Right lobe of liver (tissue), 6 donors: ENCODE measurements at regions not wholly inside any gene's neighbourhood (a gene's known extent, or its start where the extent isn't known, plus 50 kb on each side); places are given as distances from the start of the nearest gene placed in this dataset.
"Not testable (repeated sequence)": the region's sequence is repeated elsewhere in the genome, so short reads cannot be mapped to it uniquely, and the experiment has no call there.

Source experiments
- ATAC-seq, 4 donors: fragments of 200-7000 bp; cut with Tn5 transposase; one replicate each; pipeline ENCODE4 v1.9.1; 2020; ENCODE audit warnings: mild to moderate bottlenecking in 4 of 4, moderate library complexity in 4 of 4
- DNase-seq, 3 donors: peaks; one replicate each; pipeline ENCODE4 v3.0.0-alpha.2; 2020
- H3K27ac ChIP-seq, 3 donors: fragments of 200-600 bp; one replicate each; pipeline ENCODE4 v1.8.0; 2022
- H3K27me3 ChIP-seq, 2 donors: fragments of 200-600 bp; one replicate each; pipeline ENCODE4 v1.8.0; 2022
- H3K36me3 ChIP-seq, 4 donors: fragments of 200-600 bp; sonication (generic) in 1 of 4; one replicate each; pipeline versions ENCODE4 v1.5.1 to v1.8.0; 2017 to 2022; ENCODE audit warnings: control low read depth in 1 of 4
- H3K4me1 ChIP-seq, 4 donors: fragments of 200-600 bp; sonication (generic) in 1 of 4; one replicate each; pipeline versions ENCODE4 v1.5.1 to v1.8.0; 2017 to 2022; ENCODE audit warnings: control low read depth in 1 of 4
- H3K4me3 ChIP-seq, 3 donors: fragments of 200-600 bp; one replicate each; pipeline ENCODE4 v1.8.0; 2022
- H3K9me3 ChIP-seq, 4 donors: fragments of 200-600 bp; sonication (generic) in 1 of 4; one replicate each; pipeline versions ENCODE4 v1.5.1 to v1.8.0; 2017 to 2022; ENCODE audit warnings: control low read depth in 1 of 4
- POLR2A ChIP-seq: fragments of 450-650 bp; IDR thresholded peaks from one replicate; pipeline ENCODE4 v1.6.1; 2017; ENCODE audit warnings: antibody characterized with exemption, mild to moderate bottlenecking
- WGBS: methylation state at CpG from one replicate; pipeline ENCODE4 v1.1.6; 2018; ENCODE audit warnings: low coverage, low lambda C conversion rate; ENCODE audit not compliant: insufficient coverage; ENCODE audit errors: missing lambda C conversion rate; 5-methylcytosine and 5-hydroxymethylcytosine counted together
- intact Hi-C, 2 donors: fragments of 100-400 bp; cut with DNase I; formaldehyde crosslinking; loops; one replicate each; pipeline versions ENCODE4 v1.11.2 to v1.14.1; 2022
- TF ChIP-seq, protein P1 (sequence below), 4 donors: fragments of 200-600 bp in 3 of 4; fragments of 450-650 bp in 1 of 4; IDR thresholded peaks; one replicate each; pipeline versions ENCODE4 v1.5.1 to v1.8.0; 2016 to 2022; ENCODE audit warnings: antibody characterized with exemption in 4 of 4, mild to moderate bottlenecking in 2 of 4
- donor health status: DM: no; HTN: yes; CAD: no.
- donor health status: DM: no; HTN: no; CAD: no.
- donor health status: DM: no; HTN: no; CAD: no.
- donor health status: DM: no; HTN: yes; CAD: no.
- donor health status: DM: no; HTN: yes; CAD: no.

DNA sequence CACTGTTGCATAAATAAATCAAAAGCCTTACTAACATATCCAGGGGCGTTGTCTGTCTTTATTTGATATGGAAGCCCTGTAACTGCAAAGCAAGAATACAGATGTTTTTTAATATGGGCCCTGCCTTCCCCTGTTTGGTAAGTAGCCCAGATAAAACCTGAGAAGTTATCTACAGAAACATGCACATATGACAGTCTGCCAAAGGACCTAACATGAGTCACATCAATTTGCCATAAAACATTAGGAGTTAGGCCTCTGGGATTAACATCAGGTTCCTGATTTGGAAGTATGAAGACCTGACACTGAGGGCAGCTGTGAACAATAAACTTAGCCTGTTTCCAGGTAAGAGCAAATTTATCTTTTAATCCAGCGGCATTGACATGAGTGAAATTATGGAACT lies 1588.8 kb downstream of the REEP3 start:
- intact Hi-C loops, result no loop called here
- ATAC-seq (no peak), DNase-seq (no peak)
- Histone ChIP-seq H3K9me3 (no peaks in the 10 kb centered on the region), H3K4me3 (no peak overlapping the region), H3K27me3 (no peaks in the 10 kb centered on the region), H3K4me1 (no peaks in the 10 kb centered on the region), H3K27ac (no peak overlapping the region), H3K36me3 (no peaks in the 10 kb centered on the region)
- 75% methylated on average over 2 of the region's 2 CpGs for WGBS
- TF ChIP-seq, protein P1, sequence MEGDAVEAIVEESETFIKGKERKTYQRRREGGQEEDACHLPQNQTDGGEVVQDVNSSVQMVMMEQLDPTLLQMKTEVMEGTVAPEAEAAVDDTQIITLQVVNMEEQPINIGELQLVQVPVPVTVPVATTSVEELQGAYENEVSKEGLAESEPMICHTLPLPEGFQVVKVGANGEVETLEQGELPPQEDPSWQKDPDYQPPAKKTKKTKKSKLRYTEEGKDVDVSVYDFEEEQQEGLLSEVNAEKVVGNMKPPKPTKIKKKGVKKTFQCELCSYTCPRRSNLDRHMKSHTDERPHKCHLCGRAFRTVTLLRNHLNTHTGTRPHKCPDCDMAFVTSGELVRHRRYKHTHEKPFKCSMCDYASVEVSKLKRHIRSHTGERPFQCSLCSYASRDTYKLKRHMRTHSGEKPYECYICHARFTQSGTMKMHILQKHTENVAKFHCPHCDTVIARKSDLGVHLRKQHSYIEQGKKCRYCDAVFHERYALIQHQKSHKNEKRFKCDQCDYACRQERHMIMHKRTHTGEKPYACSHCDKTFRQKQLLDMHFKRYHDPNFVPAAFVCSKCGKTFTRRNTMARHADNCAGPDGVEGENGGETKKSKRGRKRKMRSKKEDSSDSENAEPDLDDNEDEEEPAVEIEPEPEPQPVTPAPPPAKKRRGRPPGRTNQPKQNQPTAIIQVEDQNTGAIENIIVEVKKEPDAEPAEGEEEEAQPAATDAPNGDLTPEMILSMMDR (IDR thresholded peaks at IDR 0.05), result no peak
- TF ChIP-seq POLR2A, result no peak

DNA sequence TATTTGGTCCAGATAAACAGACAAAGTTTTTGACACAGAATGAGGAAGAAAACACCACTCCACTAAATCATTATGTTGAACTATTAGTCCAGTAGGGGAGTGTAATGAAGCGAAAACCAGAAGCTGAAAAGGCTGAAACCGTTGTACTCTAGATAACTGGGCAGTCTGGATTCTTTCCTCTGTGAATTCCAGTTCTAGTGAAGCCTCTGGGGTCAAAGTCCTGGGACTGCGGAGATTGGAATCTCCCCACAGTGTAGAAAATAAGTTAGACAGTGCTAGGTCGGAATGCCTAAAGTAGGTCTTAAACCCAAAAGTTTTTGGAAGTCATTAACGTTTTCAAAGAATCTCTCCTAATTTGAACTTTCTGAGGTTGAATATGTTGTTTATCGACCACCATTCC lies 1589.9 kb downstream of the REEP3 start:
- intact Hi-C loops, DNase-seq, H3K4me1 ChIP-seq, H3K27ac ChIP-seq, H3K36me3 ChIP-seq, H3K9me3 ChIP-seq, H3K27me3 ChIP-seq, H3K4me3 ChIP-seq, ATAC-seq: not testable (repeated sequence)
- WGBS, result 36% methylated on average over 6 of the region's 6 CpGs

DNA sequence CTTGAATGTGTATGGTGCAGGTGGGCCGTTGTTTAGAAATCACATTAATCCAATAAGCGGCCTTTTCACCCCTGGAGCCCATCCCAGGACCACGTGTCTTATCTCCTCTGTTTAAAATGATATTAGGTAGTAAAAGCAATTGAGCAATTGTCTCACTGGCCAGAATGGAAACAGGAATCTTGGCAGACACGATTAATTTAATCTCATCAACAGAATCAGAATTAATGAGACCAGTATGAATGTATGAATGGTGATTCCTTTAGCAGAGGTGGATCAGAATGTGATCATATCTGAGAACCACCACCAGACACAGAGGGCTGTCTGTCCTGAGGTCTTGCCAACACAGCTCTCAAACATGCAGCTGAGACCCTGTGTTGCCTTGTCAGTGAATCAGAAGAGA lies 1591.4 kb downstream of the REEP3 start:
- DNase-seq (no peak), ATAC-seq (no peak)
- H3K4me1 ChIP-seq, result no peaks in the 10 kb centered on the region
- no peaks in the 10 kb centered on the region for H3K9me3 ChIP-seq
- intact Hi-C loops, result no loop called here
- TF ChIP-seq, protein P1 (IDR thresholded peaks at IDR 0.05), result no peak
- TF ChIP-seq POLR2A, result no peak
- H3K4me3 ChIP-seq, result no peak overlapping the region
- WGBS, result 50% methylated on average over 4 of the region's 4 CpGs
- H3K27ac ChIP-seq, result no peak overlapping the region
- no peaks in the 10 kb centered on the region for H3K27me3 ChIP-seq
- H3K36me3 ChIP-seq, result no peaks in the 10 kb centered on the region

DNA sequence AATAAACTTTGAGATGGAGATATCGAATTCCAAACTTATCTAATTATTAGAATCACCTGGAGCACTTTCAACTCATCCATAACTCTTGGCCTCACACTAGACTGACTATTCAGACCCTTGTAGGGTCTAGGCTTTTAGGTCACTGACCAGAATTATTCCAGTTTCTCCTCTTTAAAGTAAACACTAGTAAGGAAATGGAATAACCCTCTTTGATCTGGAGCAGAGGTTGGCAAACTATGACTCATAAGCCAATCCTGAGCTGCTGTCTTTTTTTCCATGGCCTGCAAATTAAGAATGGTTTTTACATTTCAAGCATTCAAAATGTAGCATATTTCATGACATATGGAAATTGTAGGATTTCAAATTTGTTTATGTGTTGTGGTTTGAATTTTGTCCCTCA lies 1601.9 kb downstream of the REEP3 start:
- ATAC-seq, result no peak
- Histone ChIP-seq H3K4me3 (no peak overlapping the region), H3K27me3 (no peaks in the 10 kb centered on the region), H3K27ac (no peak overlapping the region), H3K4me1 (no peaks in the 10 kb centered on the region), H3K9me3 (no peaks in the 10 kb centered on the region), H3K36me3 (no peaks in the 10 kb centered on the region)
- 57% methylated on average over 1 of the region's 1 CpG for WGBS
- DNase-seq, result no peak
- no peak for TF ChIP-seq POLR2A
- TF ChIP-seq, protein P1 (IDR thresholded peaks at IDR 0.05), result no peak
- intact Hi-C loops, result no loop called here

DNA sequence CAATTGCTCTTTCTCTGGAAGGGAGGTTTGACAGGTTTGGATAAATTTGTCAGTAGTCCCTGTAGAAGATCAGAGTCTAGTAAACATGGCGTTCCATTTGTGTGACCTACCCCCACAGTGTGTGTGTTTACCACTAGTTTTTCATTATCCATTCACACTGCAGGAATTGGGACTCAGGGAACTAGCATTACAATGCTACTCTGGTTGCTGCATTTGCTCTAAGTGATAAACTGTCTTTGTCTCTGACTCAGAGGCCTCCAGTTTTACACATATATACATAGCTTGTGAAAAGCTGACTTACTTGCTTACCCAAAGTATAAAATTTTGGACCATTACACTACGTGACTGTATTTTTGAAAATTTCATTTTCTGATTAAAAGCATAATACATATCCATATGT lies 1604.0 kb downstream of the REEP3 start:
- ATAC-seq, result no peak
- WGBS, result 54% methylated on average over 2 of the region's 2 CpGs
- H3K27ac ChIP-seq, result no peak overlapping the region

More for the DNA sequence above, 1604.0 kb downstream of the REEP3 start:
- H3K27me3 ChIP-seq, result no peaks in the 10 kb centered on the region
- H3K9me3 ChIP-seq, result no peaks in the 10 kb centered on the region
- no peak for TF ChIP-seq POLR2A
- TF ChIP-seq, protein P1 (IDR thresholded peaks at IDR 0.05), result no peak
- H3K4me1 ChIP-seq, result no peaks in the 10 kb centered on the region
- no peak for DNase-seq
- intact Hi-C loops, result no loop called here
- no peak overlapping the region for H3K4me3 ChIP-seq
- no peaks in the 10 kb centered on the region for H3K36me3 ChIP-seq
